Pancreas (tissue), 10 donors: ENCODE measurements at regions not wholly inside any gene's neighbourhood (a gene's known extent, or its start where the extent isn't known, plus 50 kb on each side); places are given as distances from the start of the nearest gene placed in this dataset.
A peak's percentile ranks its signal among the peaks of the same experiment; 100 is the strongest.

Source experiments
- ATAC-seq, 4 donors: fragments of 200-7000 bp; cut with Tn5 transposase; one replicate each; pipeline versions ENCODE4 v1.8.0 to v1.9.1; 2020; ENCODE audit warnings: mild to moderate bottlenecking in 4 of 4, moderate library complexity in 4 of 4
- DNase-seq, 6 donors: peaks; one replicate each; pipeline ENCODE4 v3.0.0-alpha.2; 2020
- FAIRE-seq: peaks from 2 replicates; lab custom pipeline; 2012; peaks lifted over from hg19 to GRCh38; lab: Jason Lieb, UNC
- H3K27ac ChIP-seq, 4 donors: fragments of 200-600 bp; sonication (generic); 1 replicate in 3 of 4; 2 replicates in 1 of 4; pipeline versions ENCODE4 v1.5.0 to v1.8.0; 2020
- H3K27me3 ChIP-seq, 4 donors: fragments of 200-600 bp; one replicate each; pipeline ENCODE4 v1.8.0; 2021
- H3K36me3 ChIP-seq, 3 donors: fragments of 200-600 bp; sonication (generic) in 1 of 3; one replicate each; pipeline versions ENCODE4 v1.5.0 to v1.8.0; 2020 to 2021
- H3K4me1 ChIP-seq, 3 donors: fragments of 200-600 bp; one replicate each; pipeline ENCODE4 v1.8.0; 2021
- H3K4me3 ChIP-seq, 4 donors: fragments of 200-600 bp; sonication (generic) in 2 of 4; one replicate each; pipeline versions ENCODE4 v1.5.0 to v1.8.0; 2020 to 2021
- H3K9me3 ChIP-seq, 4 donors: fragments of 200-600 bp; one replicate each; pipeline ENCODE4 v1.8.0; 2021
- CTCF ChIP-seq, 4 donors: fragments of 200-600 bp; sonication (generic) in 3 of 4; IDR thresholded peaks; one replicate each; pipeline versions ENCODE4 v1.5.0 to v1.8.0; 2021; ENCODE audit warnings: antibody characterized with exemption in 4 of 4
- WGBS, 2 donors: extraction: QIAGEN DNeasy Blood & Tissue Kit; methylation state at CpG; one replicate each; pipeline ENCODE4 v1.1.7; 2013; 5-methylcytosine and 5-hydroxymethylcytosine counted together
- intact Hi-C, 3 donors: fragments of 100-400 bp; cut with DNase I; formaldehyde crosslinking; loops; one replicate each; pipeline versions ENCODE4 v1.11.1 to v1.14.2; 2022
- donor health status: healthy with polysubstance abuse.
- donor health status: DM: no; HTN: no; CAD: no; lungs with moderate emphysema.
- donor health status: DM: no; HTN: no; CAD: no.
- donor health status: control.
- donor health status: control.
- donor health status: Bipolar disorder and iron deficiency.
- donor health status: DM: yes; HTN: yes; CAD: no.
- donor health status: DM: no; HTN: no; CAD: no.
- donor health status: DM: no; HTN: no; CAD: no.
- donor health status: DM: yes; HTN: yes; CAD: no.

- Histone ChIP-seq H3K27me3 (no peaks in the 10 kb centered on the region), H3K9me3 (no peaks in the 10 kb centered on the region), H3K4me3 (no peak overlapping the region), H3K4me1 (peaks cover 7 to 33% (median 22%) of the 10 kb centered on the region in 3 donors), H3K27ac (no peak overlapping the region), H3K36me3 (no peaks in the 10 kb centered on the region)
- FAIRE-seq, result no peak
- intact Hi-C loops, result loop anchor here in 1 of 3 donors (5.0 kb wide), 1 partner anchor 158 kb away; the partner anchor contains the start of gene MARCKS
- no peak for ATAC-seq
- DNase-seq, result no peak
- TF ChIP-seq CTCF (IDR thresholded peaks at IDR 0.05), result no peak
These were observed 157.9 kb upstream of the MARCKS start for GRCh38 chr6:113699239-113699638.

- TF ChIP-seq CTCF (IDR thresholded peaks at IDR 0.05), result no peak
- H3K9me3 ChIP-seq, result no peaks in the 10 kb centered on the region
- 39 to 44% methylated on average over 4 of the region's 4 CpGs for WGBS, 2 donors
- H3K4me1 ChIP-seq, result peaks cover 3 to 15% (median 6%) of the 10 kb centered on the region in 3 donors
- H3K27me3 ChIP-seq, result no peaks in the 10 kb centered on the region
- intact Hi-C loops, result no loop called here
- DNase-seq (peak in 2 of 6 donors; percentile 38 to 52), ATAC-seq (peak; percentile 90 to 92 (median 90)), FAIRE-seq (no peak)
- peak overlapping the region; percentile 29 to 85 (median 57) for H3K27ac ChIP-seq
- no peak overlapping the region for H3K4me3 ChIP-seq
- no peaks in the 10 kb centered on the region for H3K36me3 ChIP-seq
These were observed 155.4 kb upstream of the MARCKS start for GRCh38 chr6:113701552-113702254.

- no peak for FAIRE-seq
- WGBS, 2 donors, result 87 to 93% methylated on average over 3 of the region's 3 CpGs
- no peak for ATAC-seq
- no peaks in the 10 kb centered on the region for H3K27me3 ChIP-seq
- intact Hi-C loops, result no loop called here
- H3K4me3 ChIP-seq, result no peak overlapping the region
- peaks cover 0 to 3% (median 3%) of the 10 kb centered on the region in 3 donors for H3K4me1 ChIP-seq
- DNase-seq, result no peak
- no peak for TF ChIP-seq CTCF (IDR thresholded peaks at IDR 0.05)
- H3K36me3 ChIP-seq, result no peaks in the 10 kb centered on the region
- H3K9me3 ChIP-seq, result no peaks in the 10 kb centered on the region
- H3K27ac ChIP-seq, result no peak overlapping the region
These were observed 150.0 kb upstream of the MARCKS start for GRCh38 chr6:113707194-113707593.

- no peak for TF ChIP-seq CTCF (IDR thresholded peaks at IDR 0.05)
- H3K4me3 ChIP-seq, result no peak overlapping the region
- no peaks in the 10 kb centered on the region for H3K4me1 ChIP-seq
- no peak overlapping the region for H3K27ac ChIP-seq
- ATAC-seq, result no peak
- WGBS, 2 donors, result 80 to 86% methylated on average over 6 of the region's 6 CpGs
- no peak for DNase-seq
- FAIRE-seq, result peak; percentile 32
- no peaks in the 10 kb centered on the region for H3K27me3 ChIP-seq
- H3K36me3 ChIP-seq, result no peaks in the 10 kb centered on the region
- intact Hi-C loops, result no loop called here
- no peaks in the 10 kb centered on the region for H3K9me3 ChIP-seq
These were observed 147.1 kb upstream of the MARCKS start for GRCh38 chr6:113709936-113710509.

GRCh38 chr6:113713665-113714064 lies 143.5 kb upstream of the MARCKS start:
- H3K4me1 ChIP-seq, result no peaks in the 10 kb centered on the region
- WGBS, 2 donors, result 79 to 89% methylated on average over 2 of the region's 2 CpGs
- no peaks in the 10 kb centered on the region for H3K9me3 ChIP-seq
- no peaks in the 10 kb centered on the region for H3K36me3 ChIP-seq
- H3K27ac ChIP-seq, result no peak overlapping the region
- intact Hi-C loops, result no loop called here
- no peak for DNase-seq
- no peaks in the 10 kb centered on the region for H3K27me3 ChIP-seq
- ATAC-seq, result no peak
- TF ChIP-seq CTCF (IDR thresholded peaks at IDR 0.05), result no peak
- no peak for FAIRE-seq
- H3K4me3 ChIP-seq, result no peak overlapping the region
